GM21619 (cell line): ENCODE measurements at regions not wholly inside any gene's neighbourhood (a gene's known extent, or its start where the extent isn't known, plus 50 kb on each side); places are given as distances from the start of the nearest gene placed in this dataset.
"Not testable (repeated sequence)": the region's sequence is repeated elsewhere in the genome, so short reads cannot be mapped to it uniquely, and the experiment has no call there.

Experiments
- ATAC-seq: cut with Tn5 transposase; IDR thresholded peaks from one replicate; pipeline ENCODE4 v1.9.1; 2021; ENCODE audit not compliant: unreplicated experiment

DNA sequence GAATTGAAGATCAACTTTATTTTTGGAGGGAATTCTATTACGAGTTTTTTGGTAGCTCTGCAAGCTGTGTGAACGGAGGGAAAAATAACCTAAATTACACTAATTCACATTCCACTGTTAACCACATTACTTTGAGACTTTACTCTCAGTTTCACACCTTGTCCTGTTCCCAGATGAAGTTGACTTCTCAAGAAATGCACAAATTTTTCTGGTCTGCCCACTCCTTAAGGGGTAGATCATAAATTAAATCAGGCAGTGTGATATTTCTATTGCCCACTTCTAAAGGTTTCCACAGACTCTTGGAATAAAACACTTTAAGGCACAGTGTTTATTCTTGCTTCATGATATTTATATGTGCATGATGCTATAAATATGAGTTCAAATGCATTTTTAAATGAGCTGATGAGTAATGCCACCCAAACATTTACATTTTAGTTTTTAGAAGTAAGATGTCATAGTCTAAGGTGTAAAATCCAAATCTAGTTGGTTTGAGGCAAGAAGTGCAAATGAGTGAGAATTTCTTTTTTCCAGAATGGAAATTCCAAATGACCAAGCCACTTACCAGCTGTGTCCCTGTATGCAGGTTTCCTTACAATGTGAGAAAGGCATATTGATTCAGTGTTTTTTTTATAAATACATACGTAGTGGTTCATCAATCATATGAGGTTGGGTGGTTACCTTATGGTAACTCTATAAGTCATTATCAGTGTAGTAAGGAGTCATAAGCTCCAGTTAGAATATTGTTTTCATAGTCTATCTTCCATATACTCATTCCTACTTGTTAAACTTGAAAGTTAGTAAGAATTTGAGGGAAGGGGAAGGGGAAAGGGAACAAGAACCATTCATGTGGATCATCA, 437.7 kb upstream of the MEF2C start:
- ATAC-seq: no peak

DNA sequence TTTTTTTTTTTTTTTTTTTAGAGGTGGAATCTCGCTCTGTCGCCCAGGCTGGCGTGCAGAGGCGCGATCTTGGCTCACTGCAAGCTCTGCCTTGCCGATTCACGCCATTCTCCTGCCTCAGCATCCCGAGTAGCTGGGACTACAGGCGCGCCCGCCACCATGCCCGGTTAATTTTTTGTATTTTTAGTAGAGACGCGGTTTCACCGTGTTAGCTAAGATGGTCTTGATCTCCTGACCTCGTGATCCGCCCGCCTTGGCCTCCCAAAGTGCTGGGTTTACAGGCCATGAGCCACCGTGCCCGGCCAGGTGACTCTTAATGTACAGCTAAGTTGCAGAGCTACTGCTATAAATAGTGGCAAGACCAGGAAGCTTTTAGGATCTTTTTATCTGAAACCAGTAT, 434.9 kb upstream of the MEF2C start:
- not testable (repeated sequence) for ATAC-seq

DNA sequence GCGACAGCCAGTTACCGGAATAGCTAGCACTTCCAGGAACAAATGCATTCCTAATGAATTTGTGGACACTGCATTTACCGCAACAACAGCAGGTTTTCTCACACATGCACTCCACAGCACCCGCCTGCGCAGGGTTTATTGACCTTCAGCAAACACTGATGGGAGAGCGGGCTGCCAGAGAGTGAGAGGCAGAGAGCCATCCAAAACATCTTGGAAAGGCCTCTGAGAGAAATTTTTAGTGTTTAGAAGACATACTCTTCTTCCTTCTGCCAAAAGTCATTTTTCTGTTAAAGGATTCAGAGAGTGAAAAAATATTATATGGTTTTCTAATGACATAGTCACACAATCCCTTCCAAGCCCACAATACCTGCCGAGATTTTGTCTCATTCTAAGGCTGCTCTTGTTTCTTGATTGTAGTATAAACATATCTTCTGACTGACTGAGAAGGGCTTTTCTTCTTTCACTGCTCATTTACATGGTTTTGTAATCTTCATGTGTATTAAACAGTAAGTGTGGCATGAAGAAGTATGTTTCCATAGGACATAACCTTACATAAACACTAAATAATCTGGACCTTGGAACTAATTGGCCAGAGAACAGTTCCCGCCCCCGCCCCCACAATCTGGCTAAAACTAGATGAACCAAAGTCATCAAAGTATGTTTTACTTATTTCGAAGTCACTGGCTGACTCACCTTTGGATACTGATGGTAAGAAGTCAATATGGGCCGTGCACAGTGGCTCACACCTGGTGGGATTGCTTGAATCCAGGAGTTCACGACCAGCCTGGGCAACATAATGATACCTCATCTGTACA, 432.5 kb upstream of the MEF2C start:
- ATAC-seq: no peak

DNA sequence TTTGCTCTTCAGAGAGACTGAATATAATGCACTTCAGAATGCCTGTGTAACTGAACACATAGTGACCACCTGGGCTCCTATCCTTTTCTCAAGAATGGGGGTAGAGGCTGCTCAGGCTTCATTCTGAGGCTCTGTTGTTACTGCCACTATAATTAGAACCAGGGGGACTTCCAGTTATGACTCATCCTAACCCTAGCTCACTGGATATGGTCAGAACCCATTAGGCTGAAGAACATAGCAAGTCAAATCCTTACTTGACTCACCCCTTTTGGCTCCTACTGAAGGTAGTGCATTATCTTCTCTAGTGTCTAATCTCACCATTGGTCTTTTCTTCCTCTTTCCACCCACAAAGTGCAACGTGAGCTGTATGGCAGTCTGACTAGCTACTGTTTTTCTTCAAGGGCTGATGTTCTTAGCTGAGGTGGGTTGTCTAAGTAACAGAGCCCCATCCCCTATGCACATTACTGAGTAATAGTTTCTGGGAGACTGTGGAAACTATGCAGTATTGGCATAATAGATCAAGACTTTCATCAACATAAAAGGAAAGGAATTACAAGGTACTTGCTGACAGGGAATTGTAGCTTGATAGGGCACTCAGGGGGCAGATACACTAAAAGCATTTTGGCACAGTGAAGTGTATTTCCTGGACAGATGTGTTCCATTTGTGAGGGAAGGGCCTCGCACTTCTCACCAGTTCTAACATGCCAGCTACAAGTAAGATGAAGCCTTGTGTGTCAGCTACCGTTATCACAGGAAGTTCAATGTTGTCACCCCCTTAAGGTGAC, 431.0 kb upstream of the MEF2C start:
- ATAC-seq: peak; percentile 97

DNA sequence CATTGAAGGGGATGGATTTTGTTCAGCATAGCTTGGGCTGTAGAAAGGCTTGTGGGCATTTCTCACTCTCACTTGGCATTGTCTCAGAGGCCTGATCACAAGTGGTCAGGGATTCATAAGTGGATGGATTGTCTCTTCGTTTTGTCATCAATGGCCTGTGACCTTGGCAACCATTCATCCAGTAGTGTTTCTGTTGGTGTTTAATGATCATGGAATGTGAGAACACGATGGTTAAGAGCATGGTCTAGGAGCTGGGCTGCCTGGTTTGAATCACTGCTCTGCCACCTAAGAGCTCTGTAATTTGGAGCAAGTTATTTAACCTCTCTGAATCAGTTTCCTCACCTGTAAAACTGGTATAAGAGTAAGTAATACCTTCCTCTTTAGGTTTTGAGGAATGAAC, 430.1 kb upstream of the MEF2C start:
- ATAC-seq: no peak

DNA sequence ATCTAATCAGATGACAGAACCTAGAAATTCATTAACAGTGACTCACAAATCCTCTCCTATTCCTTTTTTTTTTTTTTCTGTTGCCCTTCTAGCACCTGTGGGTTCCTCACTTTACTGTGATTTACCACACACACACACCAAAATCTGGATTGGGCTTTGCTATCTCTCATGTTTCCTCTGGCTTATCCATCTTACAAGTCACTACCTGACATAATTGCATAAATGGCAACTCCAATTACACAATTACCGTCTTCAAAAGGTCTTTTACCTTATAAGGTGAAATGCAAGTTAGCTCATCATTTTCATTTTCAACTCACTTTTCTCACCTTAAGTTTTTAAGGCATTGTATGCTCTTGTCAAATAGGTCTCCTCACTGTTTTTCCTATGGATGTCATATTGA, 426.3 kb upstream of the MEF2C start:
- ATAC-seq: no peak

DNA sequence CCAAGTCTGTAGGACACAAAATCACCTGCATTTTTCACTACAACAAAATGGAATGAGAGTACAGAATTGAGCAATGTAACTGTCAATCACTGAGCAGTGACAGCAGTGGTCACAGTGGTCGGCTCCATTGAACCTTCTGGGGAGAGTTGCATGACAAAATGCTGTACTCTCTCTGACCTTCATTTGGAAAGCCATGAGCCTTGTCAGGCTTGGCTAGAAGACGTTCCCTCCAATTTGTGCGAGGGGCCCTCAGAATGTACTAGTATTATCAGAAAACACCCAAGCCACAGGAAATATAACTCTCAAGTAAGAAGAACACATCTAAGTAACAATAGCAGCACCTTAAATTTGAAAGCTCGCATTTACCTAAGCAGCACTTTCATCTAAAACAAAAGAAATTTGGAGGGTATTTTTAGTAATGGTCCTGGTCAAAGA, 425.6 kb upstream of the MEF2C start:
- ATAC-seq: peak; percentile 83

DNA sequence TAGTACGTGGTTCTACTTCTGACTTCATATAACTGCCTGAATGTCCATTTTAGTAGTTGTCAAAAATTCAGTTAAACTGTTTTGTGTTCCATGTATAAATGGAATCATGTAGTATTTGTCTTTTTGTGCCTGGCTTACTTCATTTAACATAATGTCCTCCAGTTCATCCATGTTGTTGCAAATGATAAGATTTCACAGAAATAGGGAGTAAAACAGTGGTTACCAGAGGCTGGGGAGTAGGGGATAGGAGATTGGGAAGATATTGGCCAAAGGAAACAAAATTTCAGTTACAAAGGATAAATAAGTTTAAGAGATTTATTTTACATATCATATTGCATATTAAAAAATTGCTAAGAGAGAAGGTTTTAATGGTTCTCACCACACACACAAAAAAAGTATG, 425.0 kb upstream of the MEF2C start:
- no peak for ATAC-seq

DNA sequence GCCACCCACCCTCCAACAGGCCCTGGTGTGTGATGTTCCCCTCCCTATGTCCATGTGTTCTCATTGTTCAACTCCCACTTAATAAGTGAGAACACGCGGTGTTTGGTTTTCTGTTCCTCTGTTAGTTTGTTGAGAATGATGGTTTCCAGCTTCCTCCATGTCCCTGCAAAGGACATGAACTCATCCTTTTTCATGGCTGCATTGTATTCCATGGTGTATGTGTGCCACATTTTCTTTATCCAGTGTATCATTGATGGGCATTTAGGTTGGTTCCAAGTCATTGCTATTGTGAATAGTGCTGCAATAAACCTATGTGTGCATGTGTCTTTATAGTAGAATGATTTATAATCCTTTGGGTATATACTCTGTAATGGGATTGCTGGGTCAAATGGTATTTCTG, 424.2 kb upstream of the MEF2C start:
- not testable (repeated sequence) for ATAC-seq

DNA sequence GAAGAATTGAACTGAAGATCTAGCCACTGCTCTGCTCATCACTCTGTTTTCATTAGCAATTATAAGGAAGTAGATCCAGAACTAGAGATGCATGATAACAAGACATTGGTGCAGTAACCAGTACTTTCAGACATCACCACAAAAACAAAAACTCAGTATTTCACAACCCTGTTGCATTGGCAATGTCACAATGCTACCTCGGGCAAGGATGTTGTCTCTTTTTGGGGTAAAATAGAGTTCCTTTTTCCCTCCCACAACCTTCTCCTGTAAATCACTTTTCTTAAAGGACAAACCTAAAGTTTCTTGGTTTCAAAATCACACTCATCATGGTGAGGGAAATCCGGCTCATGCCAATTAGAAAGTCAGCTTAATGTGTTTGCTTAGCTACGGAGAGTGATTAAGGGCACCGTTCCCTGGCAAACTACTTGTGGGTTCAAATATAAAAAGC, 420.1 kb upstream of the MEF2C start:
- ATAC-seq: peak; percentile 51

DNA sequence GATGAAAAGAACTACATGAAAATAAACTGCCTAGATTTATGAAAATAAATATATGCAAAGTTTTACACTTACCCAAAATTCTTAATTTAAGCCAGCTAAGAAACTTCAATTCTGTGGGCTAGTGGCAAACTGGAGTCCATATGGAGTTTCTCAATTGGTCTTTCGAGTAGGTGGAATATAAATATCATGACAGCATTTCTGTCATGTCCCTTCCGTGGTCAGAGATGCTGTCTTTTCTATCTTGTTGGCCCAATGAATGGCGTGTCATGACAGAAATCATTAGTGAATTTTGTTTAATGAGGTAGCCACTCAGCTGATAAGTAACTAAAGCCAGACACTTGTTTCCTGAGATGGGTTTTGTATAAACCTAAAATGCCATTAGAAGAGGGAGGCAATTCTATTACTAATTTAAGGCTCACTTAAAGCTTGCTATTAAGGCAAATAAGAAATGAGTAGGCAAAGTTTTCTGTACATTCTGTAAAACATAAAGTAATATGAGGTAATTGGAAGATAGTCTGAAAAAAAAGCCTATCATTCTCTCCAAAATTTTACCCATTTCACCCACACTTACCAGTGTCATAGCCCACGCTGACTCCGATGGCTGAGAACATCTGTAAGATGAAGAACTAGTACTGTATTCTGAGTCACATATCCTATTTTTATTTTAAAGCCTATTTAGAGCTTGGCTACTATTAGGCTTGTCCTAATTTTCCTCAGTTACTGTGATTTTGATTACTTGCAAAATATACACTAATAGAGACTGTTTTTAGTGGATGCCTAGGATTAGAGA, 419.3 kb upstream of the MEF2C start:
- ATAC-seq: no peak

DNA sequence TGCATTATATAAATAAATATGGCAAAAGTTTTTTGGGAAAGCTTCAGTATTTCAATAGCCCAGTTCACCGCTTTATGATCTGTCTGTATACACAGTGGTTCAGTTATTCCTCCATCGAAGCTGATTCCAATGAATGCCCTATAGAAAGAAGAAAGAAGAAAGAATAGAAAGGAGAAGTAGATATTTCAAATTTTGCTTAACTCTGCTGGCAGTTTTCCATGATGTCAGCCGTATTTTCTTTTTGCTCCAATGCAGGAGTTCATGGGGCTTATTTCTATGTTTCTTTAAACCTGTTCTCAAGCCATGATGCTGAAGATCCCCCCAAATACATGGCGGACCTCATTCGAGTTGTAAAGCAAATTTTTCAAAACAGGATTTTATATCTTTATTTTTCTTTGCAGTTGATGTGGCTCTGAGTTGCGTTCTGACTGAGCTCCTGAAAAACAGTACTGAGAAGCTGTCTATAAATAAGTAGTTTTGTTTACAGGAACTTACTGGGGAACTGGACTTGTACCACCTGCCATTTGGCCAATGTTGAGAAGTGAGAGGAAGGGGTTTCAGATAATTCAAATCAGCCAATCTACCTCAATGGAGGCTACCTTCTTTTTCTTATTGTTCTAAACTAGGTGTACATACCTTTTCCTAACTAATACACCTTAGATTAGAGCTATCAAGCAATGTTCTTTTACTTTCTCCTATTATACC, 418.5 kb upstream of the MEF2C start:
- peak; percentile 77 for ATAC-seq

DNA sequence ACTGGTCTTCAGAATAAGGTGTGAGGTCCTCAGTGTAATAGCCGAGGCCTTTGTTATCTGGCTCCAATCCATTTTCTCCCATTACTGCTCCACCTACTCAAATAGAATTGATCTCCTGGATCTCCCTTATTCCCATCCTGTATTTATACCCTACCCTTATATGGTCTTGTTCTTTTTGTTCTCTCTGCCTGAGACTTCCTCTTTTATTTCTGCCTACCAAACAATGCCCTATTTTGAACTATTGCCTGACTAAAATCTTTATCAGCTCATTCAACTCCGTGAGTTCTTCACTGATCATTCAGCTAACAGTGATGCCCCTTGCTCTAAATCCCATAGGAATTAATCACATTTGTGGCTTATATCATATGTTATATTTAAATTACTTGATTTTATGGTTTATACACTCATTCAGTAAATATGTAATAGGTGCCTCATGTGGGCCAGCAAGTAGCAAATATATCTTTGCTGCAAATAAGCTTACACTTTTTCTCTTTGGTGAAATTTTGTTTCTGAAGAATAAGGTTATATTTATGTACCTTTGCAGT, 417.5 kb upstream of the MEF2C start:
- ATAC-seq: no peak

DNA sequence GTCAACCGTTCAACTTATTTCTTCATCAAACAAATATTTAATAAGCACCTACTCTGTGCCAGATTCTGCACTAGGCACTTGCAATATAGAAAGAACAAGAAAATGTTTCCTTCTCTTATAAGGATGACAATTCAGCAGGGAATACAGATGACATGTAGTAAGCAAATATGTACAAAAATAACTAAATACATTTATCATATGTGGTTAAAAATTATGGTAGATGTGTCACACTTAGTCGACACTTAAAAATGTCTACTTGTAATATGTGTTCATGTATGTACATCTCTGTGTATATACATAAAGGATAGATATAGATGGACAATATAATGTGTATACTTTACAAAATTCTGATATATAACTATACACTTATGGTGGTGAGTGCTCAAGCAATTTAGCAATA, 417.0 kb upstream of the MEF2C start:
- no peak for ATAC-seq

DNA sequence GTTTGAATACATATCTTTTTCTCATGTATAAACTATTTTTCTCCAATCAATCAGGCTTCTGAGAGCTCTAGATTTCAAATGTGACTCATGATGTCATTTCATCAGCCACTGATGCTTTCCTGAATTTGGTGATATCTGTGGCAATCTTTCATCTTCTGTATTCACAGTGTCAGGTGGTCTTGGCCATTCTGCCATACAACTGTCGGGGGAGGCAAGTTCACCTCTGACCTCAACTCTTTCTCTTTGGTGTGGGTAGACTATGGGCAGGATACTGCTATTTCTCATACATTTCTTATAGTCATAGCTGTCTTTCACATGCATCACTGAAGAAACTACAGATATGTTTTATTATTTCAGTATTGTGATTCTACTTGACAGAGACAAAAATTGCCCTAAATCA, 414.1 kb upstream of the MEF2C start:
- ATAC-seq: no peak

DNA sequence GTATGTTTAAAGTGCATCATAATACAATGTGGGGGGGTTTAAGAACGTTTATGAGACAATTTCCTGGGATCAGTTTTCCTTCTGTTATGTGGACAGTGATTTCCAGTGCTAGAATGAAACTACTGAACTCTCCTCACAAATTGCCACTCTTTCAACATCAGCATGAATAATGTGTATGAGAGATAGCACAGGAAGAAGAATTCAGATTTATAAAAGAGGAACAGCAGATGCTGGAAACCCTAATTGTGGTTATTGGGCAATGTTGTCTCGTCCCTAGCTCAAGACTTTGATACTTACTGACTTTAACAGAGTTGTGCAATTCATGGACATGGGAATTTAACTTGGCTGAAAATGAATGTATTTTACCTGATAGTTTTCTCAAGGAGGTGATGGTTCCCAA, 410.8 kb upstream of the MEF2C start:
- no peak for ATAC-seq

DNA sequence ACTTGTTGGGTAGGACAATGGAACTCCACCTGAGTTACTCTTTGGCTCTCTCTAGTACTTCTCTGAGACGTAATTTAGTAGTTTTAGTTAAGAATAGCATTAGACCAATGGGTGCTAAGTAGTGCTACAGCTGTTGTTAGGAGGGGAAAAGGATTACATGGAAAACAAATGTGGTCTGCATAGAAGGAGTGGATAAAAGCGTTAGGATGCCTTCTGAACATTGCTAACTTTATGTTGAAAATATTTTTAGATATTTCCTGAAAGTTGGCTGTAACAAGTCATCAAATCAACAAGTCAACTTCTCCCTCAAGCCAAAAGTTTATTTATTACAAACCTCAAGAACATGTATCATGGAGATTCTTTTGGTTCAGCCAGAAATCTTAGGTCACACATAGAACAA, 409.5 kb upstream of the MEF2C start:
- no peak for ATAC-seq

DNA sequence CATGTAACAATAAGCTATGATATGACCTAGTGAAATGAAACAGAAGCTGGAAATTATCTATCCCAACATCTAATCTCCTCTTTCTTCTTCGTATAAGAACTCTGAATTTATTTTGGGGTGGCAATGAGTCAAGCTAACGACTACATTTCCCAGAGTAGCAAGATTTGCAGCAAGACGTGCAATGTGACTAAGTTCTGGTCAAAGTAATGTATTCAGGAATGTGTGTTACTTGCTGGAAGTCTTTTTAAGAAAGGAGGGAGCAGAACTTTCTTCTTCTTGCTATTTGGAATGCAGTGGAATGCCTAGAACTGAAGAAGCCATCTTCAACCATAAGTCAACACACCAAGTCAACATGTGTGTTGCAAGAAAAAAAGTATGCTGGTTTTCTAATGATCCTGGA, 406.6 kb upstream of the MEF2C start:
- no peak for ATAC-seq

DNA sequence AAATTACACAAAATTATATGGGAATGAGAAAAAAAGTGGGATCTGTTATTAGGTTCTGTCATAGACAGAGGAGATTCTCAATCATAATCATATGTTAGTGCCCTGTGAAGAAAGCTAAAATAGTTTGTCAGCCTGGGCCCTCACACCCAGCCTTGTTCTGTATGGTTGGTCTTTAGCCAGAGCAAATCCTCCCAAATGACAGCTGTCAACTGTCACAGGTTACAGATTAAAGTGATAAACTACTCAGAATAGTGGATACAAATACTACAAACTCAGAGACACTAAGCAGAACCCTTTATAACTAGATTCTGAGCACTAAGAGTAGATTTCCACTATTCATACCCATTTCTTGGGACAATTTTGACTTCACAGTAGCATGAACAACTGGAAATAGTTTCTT, 405.0 kb upstream of the MEF2C start:
- no peak for ATAC-seq

DNA sequence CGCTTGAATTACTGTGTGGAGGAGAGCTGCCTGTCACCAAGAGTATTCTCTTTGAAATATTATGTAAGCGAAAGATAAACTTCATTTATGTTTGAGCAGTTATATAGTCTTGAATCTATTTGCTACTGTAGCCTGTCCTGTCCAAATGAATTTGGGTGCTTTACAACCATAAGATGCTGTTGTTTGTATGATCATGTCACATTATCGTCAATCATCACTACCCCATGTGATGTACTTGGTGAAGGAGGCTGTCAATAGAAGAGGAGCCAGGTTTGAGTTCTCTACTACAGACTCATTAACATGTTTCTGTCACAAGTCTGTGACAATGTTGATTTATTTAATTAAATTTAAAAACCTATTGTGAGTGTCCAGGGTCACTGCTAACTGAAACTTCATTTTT, 403.3 kb upstream of the MEF2C start:
- no peak for ATAC-seq
